ENCODE measurements at regions not wholly inside any gene's neighbourhood (a gene's known extent, or its start where the extent isn't known, plus 50 kb on each side); places are given as distances from the start of the nearest gene placed in this dataset.
A peak's percentile ranks its signal among the peaks of the same experiment; 100 is the strongest.

GRCh38 chr9:80163889-80164288 lies 592.1 kb downstream of the TLE4 start:
- Histone ChIP-seq H2AFZ (replicated peaks) (no peak overlapping the region), H3K36me3 (no peaks in the 10 kb centered on the region), H3K9me3 (ENCODE audit: low read depth) (no peaks in the 10 kb centered on the region), H3K4me3 (no peak overlapping the region), H3K27ac (no peak overlapping the region), H3K4me1 (peaks cover 3% of the 10 kb centered on the region), H3K4me2 (no peak overlapping the region), H3K27me3 (no peaks in the 10 kb centered on the region), H3F3A (ENCODE audit: low read depth) (no peaks in the 10 kb centered on the region), H4K20me1 (ENCODE audit: low read depth) (no peaks in the 10 kb centered on the region), H3K9ac (no peak overlapping the region), H3K79me2 (ENCODE audit: low read depth) (no peaks in the 10 kb centered on the region)
- no peak for TF ChIP-seq EZH2 (IDR thresholded peaks at IDR 0.05)
- no peak for TF ChIP-seq EZH2phosphoT487 (IDR thresholded peaks at IDR 0.05)
- no peak for TF ChIP-seq CTCF (IDR thresholded peaks at IDR 0.05)
- Mint-ChIP-seq H3K9me3 (no peaks in the 10 kb centered on the region), H3K4me3 (no peak overlapping the region), H3K27me3 (ENCODE audit: insufficient read depth, low read depth) (no peaks in the 10 kb centered on the region), H3K4me1 (peaks cover 4% of the 10 kb centered on the region), H3K36me3 (no peaks in the 10 kb centered on the region), H3K27ac (no peak overlapping the region)
- DNase-seq (ENCODE audit: low spot score), result no peak

- no peak for TF ChIP-seq CTCF (IDR thresholded peaks at IDR 0.05)
- no peak for TF ChIP-seq EZH2 (IDR thresholded peaks at IDR 0.05)
- no peak for TF ChIP-seq EZH2phosphoT487 (IDR thresholded peaks at IDR 0.05)
- H3K9me3 ChIP-seq (ENCODE audit: low read depth), result peaks cover 9% of the 10 kb centered on the region
- H3K36me3 Mint-ChIP-seq, result no peaks in the 10 kb centered on the region
- H3K27ac ChIP-seq, result no peak overlapping the region
- H3K4me2 ChIP-seq, result peak overlapping the region; percentile 35
- H3K4me3 ChIP-seq, result no peak overlapping the region
- H3K4me1 Mint-ChIP-seq, result peaks cover 27% of the 10 kb centered on the region
- peaks cover 22% of the 10 kb centered on the region for H3K4me1 ChIP-seq
- H3K9ac ChIP-seq, result no peak overlapping the region
- DNase-seq (ENCODE audit: low spot score), result peak; percentile 34
- no peaks in the 10 kb centered on the region for H3K27me3 Mint-ChIP-seq (ENCODE audit: insufficient read depth, low read depth)
- H3F3A ChIP-seq (ENCODE audit: low read depth), result no peaks in the 10 kb centered on the region
- H3K27me3 ChIP-seq, result no peaks in the 10 kb centered on the region
- H4K20me1 ChIP-seq (ENCODE audit: low read depth), result no peaks in the 10 kb centered on the region
- H3K4me3 Mint-ChIP-seq, result no peak overlapping the region
- peak overlapping the region; percentile 55 for H2AFZ ChIP-seq (replicated peaks)
- H3K36me3 ChIP-seq, result no peaks in the 10 kb centered on the region
- H3K79me2 ChIP-seq (ENCODE audit: low read depth), result no peaks in the 10 kb centered on the region
- H3K9me3 Mint-ChIP-seq, result peaks cover 3% of the 10 kb centered on the region
- H3K27ac Mint-ChIP-seq, result no peak overlapping the region
Observed at GRCh38 chr9:80158554-80159170, 586.9 kb downstream of the TLE4 start.

GRCh38 chr9:80158131-80158530 lies 586.4 kb downstream of the TLE4 start:
- H3K4me1 ChIP-seq, result peaks cover 22% of the 10 kb centered on the region
- H2AFZ ChIP-seq (replicated peaks), result no peak overlapping the region
- H3K9ac ChIP-seq, result no peak overlapping the region
- no peaks in the 10 kb centered on the region for H3K36me3 ChIP-seq
- H3K4me3 Mint-ChIP-seq, result no peak overlapping the region
- H3K9me3 Mint-ChIP-seq, result peaks cover 6% of the 10 kb centered on the region
- peaks cover 11% of the 10 kb centered on the region for H3K9me3 ChIP-seq (ENCODE audit: low read depth)
- no peak overlapping the region for H3K4me3 ChIP-seq
- peak; percentile 9 for DNase-seq (ENCODE audit: low spot score)
- no peaks in the 10 kb centered on the region for H3K79me2 ChIP-seq (ENCODE audit: low read depth)
- H3K36me3 Mint-ChIP-seq, result no peaks in the 10 kb centered on the region
- no peak overlapping the region for H3K27ac ChIP-seq
- no peak for TF ChIP-seq EZH2 (IDR thresholded peaks at IDR 0.05)
- no peak for TF ChIP-seq EZH2phosphoT487 (IDR thresholded peaks at IDR 0.05)
- TF ChIP-seq CTCF (IDR thresholded peaks at IDR 0.05), result no peak
- peaks cover 3% of the 10 kb centered on the region for H3K27me3 Mint-ChIP-seq (ENCODE audit: insufficient read depth, low read depth)
- no peaks in the 10 kb centered on the region for H3K27me3 ChIP-seq
- peaks cover 27% of the 10 kb centered on the region for H3K4me1 Mint-ChIP-seq
- H3K27ac Mint-ChIP-seq, result no peak overlapping the region
- H3F3A ChIP-seq (ENCODE audit: low read depth), result no peaks in the 10 kb centered on the region
- no peaks in the 10 kb centered on the region for H4K20me1 ChIP-seq (ENCODE audit: low read depth)
- peak overlapping the region; percentile 35 for H3K4me2 ChIP-seq

Measured in neural progenitor cell (in vitro differentiated cells).